GM21825 (cell line): ENCODE measurements at regions not wholly inside any gene's neighbourhood (a gene's known extent, or its start where the extent isn't known, plus 50 kb on each side); places are given as distances from the start of the nearest gene placed in this dataset.

Experiments
- ATAC-seq: cut with Tn5 transposase; IDR thresholded peaks from one replicate; pipeline ENCODE4 v1.9.1; 2021; ENCODE audit warnings: mild to moderate bottlenecking, moderate library complexity; ENCODE audit not compliant: unreplicated experiment

- ATAC-seq = no peak
These were observed 53.1 kb upstream of the SNX9 start for GRCh38 chr6:157769776-157770426.

GRCh38 chr6:157770946-157771345 is 52.1 kb upstream of the SNX9 start:
- no peak for ATAC-seq

- ATAC-seq = no peak
These were observed 50.2 kb upstream of the SNX9 start for GRCh38 chr6:157772820-157773219.
